H54 (cell line): ENCODE measurements at regions not wholly inside any gene's neighbourhood (a gene's known extent, or its start where the extent isn't known, plus 50 kb on each side); places are given as distances from the start of the nearest gene placed in this dataset.

Source experiments
- DNase-seq: peaks from one replicate; pipeline ENCODE4 v3.0.0; 2011; ENCODE audit warnings: low spot score, mixed read lengths; ENCODE audit not compliant: insufficient read length
- FAIRE-seq: peaks from 3 replicates; lab custom pipeline; 2011; peaks lifted over from hg19 to GRCh38; lab: Jason Lieb, UNC
- POLR2A ChIP-seq: IDR thresholded peaks from 2 replicates; pipeline ENCODE4 v1.6.1; 2011; ENCODE audit warnings: low read depth, mild to moderate bottlenecking, low read length

DNA sequence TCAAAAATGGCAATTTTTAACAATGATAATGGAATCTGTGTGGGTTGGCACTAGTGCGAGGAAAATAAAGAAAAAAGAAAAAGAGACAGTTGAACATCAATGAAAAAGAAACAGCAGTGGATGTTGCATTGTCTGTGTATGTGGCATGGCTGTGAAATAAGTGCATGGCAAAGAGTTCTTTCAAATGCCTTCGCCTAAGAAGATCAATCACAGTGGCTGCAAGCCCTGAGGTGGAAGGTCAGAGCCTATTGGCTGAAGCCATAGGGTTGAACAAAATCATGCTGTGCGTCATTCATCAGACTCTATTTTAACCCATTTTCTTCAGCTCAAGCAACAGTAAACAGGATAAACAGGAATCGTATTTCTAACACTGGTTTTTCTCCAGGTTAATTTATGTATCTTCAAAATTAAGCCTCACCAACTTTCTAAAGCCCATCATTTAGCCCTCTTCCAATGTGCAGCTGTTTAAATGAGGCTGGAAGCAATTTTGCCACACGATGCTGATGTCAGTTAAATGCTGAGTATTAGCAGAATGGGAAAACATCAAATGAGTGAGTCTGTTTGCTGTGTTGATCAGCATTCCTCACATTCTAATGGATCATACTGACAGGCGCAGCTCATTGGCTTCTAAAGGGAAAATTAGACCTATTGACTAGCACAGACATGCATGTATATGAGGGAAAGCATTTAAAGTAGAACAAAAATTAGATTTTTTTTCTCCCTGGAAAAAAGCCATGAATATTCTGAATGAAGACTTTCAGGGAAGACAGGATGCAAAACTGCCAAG, 955.9 kb upstream of the EYS start:
- no peak for DNase-seq
- no peak for TF ChIP-seq POLR2A
- no peak for FAIRE-seq

DNA sequence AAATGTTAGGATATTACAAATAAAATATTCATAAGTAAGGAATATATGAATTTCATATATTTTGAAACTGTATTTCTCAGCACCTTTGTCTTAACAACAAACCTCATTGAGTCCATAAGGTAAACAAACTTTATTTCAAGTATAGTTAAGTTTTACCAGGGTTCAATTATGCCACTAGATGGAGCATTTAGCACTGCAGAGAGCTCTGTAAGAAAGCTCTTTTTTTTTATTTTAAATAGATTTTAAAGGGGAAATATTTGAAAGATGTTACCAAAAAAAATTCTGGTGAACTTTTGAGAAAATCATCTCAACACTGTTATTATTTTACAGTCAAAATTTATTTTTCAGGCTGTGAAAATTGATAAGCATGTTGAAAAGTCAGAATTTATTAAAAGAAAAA, 955.2 kb upstream of the EYS start:
- no peak for FAIRE-seq
- TF ChIP-seq POLR2A = no peak
- DNase-seq = no peak

DNA sequence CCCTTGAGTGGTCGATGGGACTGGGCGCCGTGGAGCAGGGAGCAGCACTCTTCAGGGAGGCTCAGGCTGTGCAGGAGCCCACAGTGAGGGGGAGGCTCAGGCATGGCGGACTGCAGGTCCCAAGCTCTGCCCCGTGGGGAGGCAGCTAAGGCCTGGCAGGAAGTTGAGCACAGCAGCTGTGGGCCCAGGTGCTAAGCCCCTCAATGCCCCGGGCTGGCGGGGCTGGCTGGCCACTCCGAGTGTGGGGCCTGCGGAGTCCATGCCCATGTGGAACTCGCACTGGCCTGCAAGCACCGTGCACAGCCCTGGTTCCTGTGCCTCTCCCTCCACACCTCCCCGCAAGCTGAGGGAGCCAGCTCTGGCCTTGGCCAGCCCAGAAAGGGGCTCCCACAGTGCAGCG, 948.4 kb upstream of the EYS start:
- DNase-seq = no peak
- no peak for FAIRE-seq
- TF ChIP-seq POLR2A = no peak

DNA sequence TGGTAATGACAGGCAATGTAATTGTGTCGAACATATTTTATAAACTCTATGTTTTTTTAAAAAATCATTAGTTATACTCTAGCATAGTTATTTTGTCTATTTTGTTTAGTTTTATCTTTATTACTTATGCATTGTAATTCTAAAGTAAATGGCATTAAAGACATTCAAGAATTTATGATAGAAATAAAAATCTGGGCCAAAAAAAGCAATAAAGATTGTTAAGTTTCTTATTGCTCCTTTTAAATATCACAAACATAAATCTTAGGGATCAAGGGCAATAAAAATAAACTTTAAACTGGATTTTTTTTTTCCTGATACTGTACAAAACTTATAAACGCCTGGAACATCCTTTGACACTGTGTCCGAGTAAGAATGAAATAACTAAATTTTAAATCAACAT, 931.5 kb upstream of the EYS start:
- FAIRE-seq = no peak
- TF ChIP-seq POLR2A = no peak
- no peak for DNase-seq

DNA sequence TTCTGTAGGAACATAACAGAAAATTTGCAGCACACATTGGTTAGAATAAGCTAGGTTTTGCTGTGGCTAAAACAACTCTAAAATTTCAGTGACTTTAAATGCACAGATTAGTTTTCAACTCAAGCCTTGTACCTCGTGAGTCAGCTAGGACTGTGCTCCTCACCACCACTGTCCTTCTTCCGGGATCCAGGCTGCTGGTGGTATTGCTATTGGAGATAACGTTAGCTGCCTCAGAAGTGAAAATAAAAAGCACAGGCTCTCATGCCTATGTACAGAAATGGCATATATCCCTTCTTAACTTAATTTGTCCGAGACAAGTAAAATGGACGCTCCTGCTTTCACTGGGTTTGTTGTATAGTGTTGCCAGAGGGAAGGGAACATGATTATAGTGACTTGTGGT, 931.1 kb upstream of the EYS start:
- no peak for TF ChIP-seq POLR2A
- FAIRE-seq = peak; percentile 67
- peak; percentile 11 for DNase-seq

DNA sequence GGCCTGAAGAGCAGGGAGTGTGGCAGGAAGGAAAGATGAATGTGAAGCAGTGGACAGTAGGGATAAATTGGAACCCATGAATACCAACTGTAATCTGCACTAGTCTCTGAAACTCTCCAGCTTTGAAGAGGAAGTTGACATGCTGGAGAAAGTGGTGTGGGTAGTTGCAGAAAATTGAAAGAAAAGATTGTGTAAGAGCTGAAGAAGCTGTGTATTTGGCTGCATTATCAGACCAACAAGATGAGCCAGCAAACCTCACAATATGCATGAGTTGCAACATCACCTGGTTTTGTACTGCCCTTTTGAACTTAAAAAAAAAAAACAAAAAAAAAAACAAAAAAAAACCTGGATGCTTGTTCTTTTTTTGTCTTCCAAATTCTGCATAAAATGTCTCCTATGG, 921.9 kb upstream of the EYS start:
- no peak for DNase-seq
- no peak for FAIRE-seq

DNA sequence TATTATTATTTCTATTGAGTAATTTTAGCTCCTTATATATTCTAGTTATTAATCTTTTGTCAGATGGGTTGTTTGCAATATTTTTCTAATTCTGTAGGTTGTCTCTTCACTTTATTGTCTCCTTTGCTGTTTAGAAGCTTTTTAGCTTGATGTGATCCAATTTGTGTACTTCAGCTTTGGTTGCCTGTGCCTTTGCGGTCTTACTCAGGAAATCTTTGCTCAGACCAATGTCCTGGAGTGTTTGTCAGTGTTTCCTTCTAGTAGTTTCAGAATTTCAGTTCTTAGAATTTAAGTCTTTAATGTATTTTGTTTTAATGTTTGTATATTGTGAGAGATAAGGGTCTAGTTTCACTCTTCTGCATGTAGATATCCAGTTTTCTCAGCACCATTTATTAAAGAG, 916.0 kb upstream of the EYS start:
- DNase-seq (no peak), FAIRE-seq (no peak)
- TF ChIP-seq POLR2A = no peak

More for the DNA sequence above, 921.9 kb upstream of the EYS start:
- TF ChIP-seq POLR2A = no peak

DNA sequence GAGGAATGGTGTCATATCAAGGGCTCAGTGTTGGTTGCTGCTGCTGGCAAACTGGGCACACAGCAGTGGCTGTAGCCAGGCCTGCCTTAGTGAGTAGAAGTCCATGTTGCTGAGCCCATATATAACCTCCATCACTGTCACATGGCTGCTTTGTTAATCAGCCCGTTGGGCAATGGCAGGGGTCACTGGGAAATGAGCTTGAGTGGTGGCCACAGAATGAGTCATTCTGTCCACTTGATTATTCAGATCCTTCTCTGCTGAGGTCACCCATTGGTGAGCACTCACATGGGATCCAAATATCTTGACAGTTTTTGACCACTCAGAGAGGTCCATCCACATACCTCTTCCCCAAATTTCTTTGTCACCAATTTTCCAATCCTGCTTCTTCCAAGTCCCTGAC, 898.9 kb upstream of the EYS start:
- FAIRE-seq (no peak), DNase-seq (peak; percentile 5)
- TF ChIP-seq POLR2A = no peak

DNA sequence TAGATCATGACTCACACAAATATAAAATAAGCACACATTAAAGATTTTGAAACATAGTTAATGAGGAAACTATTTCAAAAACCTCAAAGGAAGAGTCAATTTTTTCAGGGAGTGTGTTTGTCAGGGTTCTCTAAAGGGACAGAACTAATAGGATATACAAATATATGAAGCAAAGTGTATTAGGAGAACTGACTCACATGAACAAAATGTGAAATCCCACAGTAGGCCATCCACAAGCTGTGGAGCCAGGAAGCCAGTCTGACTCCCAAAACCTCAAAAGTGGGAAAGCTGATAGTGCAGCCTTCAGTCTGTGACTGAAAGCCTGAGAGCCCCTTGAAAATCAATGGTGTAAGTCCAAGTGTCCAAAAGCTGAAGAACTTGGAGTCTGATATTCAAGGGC, 898.0 kb upstream of the EYS start:
- peak; percentile 30 for FAIRE-seq
- TF ChIP-seq POLR2A = no peak

DNA sequence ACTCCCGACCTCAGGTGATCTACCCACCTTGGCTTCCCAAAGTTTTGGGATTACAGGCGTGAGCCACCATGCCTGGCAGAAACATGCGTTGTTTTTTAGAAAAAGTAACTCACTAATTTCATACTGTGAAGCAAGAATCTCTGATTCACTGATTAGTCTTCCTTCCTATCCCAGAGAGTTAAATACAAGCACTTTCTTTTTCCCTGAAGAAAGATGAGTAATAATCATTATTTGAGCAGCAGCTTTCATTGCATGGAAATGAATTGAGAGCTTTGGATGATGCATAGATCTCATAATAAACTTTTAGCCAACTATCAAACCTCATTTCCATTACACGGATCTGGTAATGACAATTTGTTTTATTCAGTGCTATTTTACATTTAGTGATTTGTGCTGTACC, 892.5 kb upstream of the EYS start:
- TF ChIP-seq POLR2A = no peak
- FAIRE-seq (no peak), DNase-seq (no peak)

More for the DNA sequence above, 898.0 kb upstream of the EYS start:
- no peak for DNase-seq

DNA sequence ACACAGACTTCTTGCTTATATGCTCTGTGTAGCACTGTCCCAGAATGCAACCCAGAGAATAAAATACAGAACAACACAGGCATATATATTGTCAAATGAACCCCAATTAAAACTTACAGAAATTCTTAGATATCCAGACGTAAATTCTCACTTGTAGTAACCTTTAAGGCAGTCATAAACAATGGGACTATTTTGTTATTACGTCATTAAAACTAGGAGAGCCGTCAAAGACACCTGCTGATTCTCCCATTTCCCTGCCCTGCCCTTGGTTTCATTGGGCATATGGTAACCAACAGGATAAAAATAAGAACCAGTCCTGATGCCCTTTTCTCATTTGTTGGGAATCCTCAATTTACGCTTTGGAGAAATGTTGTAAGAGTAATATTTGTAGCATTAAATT, 871.3 kb upstream of the EYS start:
- no peak for TF ChIP-seq POLR2A
- no peak for DNase-seq
- FAIRE-seq = no peak

DNA sequence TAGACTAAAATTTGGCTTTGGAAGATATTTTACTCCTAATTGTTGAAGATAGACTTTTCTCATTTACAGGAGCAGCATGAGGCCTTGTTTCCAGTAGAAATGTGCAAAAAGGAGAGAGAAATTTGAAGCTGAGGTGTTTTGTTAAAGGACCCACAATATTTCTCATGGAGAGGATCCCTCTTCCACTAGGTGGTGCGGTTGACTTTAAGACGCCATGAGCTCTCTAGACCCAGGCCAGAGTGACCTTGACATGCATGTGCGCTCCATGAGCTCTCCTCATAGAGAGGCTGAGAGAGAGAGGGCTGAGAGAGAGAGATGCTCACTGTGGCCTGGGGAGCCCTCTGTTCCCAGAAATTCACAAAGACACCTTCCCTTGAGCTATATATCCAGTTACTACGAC, 861.2 kb upstream of the EYS start:
- DNase-seq (no peak), FAIRE-seq (no peak)
- no peak for TF ChIP-seq POLR2A

DNA sequence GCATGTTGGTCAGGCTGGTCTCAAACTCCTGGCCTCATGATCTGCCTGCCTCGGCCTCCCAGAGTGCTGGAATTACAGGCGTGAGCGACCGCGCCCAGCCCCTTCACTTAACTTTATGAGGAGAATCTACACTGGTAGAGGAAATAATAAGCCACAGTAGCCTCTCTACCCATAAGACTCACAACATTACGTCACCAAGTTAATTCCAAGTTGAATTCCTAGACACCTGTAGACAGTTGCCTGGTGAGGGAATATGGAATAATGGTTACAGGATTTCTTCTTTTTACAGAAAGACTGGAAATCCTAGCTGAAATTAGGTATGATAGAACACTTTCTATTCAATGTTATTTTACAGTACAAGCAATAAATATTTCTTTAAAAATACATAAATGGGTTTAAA, 854.5 kb upstream of the EYS start:
- FAIRE-seq (no peak), DNase-seq (no peak)
- no peak for TF ChIP-seq POLR2A

DNA sequence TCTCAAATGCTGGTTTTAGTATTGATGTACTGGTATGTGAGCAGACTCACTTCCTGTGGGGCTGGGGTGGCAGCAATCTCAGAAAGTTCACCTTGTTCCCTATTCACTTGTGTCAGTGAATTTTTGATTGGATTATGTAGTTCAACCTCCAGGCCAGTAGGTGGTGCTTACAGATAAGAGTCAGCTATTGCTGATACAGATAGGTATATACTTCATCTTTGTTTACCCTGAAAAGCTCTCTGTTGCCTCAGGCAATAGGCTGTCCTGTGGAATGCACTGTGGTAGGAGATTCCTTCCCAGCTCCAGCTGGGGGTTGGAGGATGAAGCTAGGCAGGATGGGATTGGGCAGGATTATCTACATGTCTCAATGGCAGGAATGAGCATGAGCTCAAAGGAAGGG, 851.2 kb upstream of the EYS start:
- TF ChIP-seq POLR2A = no peak
- FAIRE-seq = no peak
- DNase-seq = peak; percentile 1

DNA sequence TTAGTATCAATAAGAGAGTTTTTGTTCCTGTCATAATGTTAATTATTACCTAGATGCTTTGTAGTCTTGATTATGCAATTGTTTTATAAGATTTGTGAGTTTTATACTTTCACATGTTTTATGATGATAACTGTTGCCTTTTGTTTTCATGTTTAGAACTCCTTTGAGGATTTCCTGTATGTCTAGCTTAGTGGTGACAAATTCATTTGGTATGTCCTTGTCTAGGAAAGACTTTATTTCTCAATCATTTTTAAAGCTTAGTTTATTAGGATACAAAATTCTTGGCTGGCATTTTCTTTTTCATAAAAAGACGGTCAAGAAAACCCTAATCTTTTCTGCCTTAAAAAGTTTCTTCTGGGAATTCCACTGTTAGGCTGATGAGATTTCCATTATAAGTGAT, 849.9 kb upstream of the EYS start:
- no peak for TF ChIP-seq POLR2A
- FAIRE-seq (no peak), DNase-seq (no peak)
